Kidney epithelial cell (primary cell): ENCODE measurements at regions not wholly inside any gene's neighbourhood (a gene's known extent, or its start where the extent isn't known, plus 50 kb on each side); places are given as distances from the start of the nearest gene placed in this dataset.

Experiments used
- DNase-seq: peaks from one replicate; pipeline ENCODE4 v3.0.0-alpha.2; 2010; ENCODE audit warnings: low read depth
- H3K27me3 ChIP-seq: 2 replicates; pipeline ENCODE4 v1.6.0; 2011; ENCODE audit warnings: low read length; ENCODE audit not compliant: control insufficient read depth, insufficient read depth
- H3K36me3 ChIP-seq: 2 replicates; pipeline ENCODE4 v1.5.1; 2011; ENCODE audit warnings: low read length; ENCODE audit not compliant: control insufficient read depth, insufficient read depth
- H3K4me3 ChIP-seq: 2 replicates; pipeline ENCODE4 v1.5.1; 2011; ENCODE audit warnings: low read depth, mild to moderate bottlenecking, control low read depth, low read length
- CTCF ChIP-seq: IDR thresholded peaks from 2 replicates; pipeline ENCODE4 v1.5.1; 2011; ENCODE audit warnings: mild to moderate bottlenecking, moderate library complexity, low read length, control low read depth, inconsistent platforms; ENCODE audit not compliant: insufficient read depth, poor library complexity, severe bottlenecking

- Histone ChIP-seq H3K4me3 (no peak overlapping the region), H3K36me3 (no peaks in the 10 kb centered on the region), H3K27me3 (no peaks in the 10 kb centered on the region)
- TF ChIP-seq CTCF: no peak
- no peak for DNase-seq
These were observed 80.7 kb upstream of the WASF3 start for GRCh38 chr13:26476782-26477142.

DNA sequence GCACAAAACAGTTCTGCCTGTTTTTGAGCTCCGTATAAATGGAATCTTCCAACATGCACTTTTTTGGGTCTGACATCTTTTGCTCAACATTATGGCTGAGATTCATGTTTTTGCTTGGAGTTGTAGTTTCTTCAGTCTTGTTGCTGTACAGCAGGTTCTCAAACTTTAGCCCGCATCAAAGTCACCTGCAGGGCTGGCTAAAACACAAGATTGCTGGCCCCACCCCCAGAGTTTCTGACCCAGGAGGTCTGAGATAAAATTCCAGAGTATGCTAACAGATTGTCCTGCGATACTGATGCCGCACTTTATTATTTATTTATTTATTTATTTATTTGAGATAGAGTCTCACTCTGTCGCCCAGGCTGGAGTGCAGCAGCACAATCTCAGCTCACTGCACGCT is 79.8 kb upstream of the WASF3 start:
- no peaks in the 10 kb centered on the region for H3K27me3 ChIP-seq
- no peak for DNase-seq
- H3K36me3 ChIP-seq: no peaks in the 10 kb centered on the region
- no peak overlapping the region for H3K4me3 ChIP-seq
- TF ChIP-seq CTCF: no peak

DNA sequence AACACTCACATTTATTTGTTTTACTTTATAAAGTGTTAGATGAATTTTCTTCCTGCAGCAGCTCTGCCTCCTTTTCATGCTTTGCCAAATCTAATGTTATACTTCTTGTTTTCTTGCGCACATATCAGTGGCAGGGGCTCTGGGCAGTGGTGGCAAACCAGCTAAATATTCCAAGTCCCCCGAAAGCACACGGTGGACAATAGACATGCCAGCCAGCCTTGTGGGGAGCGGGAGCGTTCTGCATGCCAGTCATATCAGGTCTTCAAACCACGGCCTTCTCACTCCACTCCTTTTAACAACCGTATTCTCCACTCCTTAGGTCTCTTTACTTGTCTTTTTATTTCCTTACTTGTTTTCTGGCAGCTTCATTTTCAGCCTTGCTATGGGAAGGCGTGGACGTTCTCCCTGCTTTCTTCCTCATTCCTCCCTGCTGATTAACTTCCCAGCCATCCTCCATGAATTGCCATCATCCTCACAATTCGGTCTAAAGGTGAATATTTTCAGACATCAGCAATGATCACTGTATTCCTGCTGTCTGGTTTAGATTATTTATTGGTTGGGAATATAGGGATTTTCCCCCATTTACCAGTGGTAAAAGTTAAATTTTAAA is 77.1 kb upstream of the WASF3 start:
- DNase-seq: no peak

DNA sequence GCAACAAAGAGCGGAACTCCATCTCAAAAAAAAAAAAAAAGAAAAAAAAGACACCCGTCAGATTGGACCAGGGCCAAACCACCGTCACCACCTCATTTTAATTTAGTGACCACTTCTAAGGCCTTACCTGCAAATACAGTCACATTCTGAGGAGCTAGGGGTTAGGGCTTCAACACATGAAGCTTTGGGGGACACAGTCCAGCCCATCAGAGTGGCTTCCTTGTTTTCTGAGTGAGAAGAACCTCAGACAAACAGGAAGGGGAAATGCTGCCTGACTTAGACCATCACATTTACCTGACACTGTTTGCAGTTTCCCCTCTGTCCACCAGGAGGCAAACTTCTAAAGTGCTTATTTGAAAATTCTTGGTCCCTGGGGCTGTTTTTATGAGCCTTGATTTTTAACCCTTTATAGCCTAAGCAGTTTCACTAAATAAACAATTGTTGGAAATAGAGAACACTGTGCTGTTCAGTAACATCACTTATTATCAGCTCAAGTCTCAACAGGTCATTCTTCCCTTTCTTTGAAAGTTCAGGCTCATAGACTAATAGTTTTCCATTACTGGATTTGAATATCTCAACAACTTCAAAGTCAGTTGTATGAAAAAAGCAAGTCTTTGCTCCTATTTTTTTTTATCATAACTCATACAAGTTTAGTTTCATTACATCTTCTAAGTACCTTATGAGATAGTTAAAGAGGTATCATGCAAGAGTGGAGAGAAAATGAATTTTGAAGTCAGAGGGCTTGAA is 74.9 kb upstream of the WASF3 start:
- DNase-seq: no peak
- Histone ChIP-seq H3K4me3 (no peak overlapping the region), H3K36me3 (no peaks in the 10 kb centered on the region), H3K27me3 (no peaks in the 10 kb centered on the region)
- peak; percentile 88 for TF ChIP-seq CTCF

More for the DNA sequence above, 77.1 kb upstream of the WASF3 start:
- no peaks in the 10 kb centered on the region for H3K36me3 ChIP-seq
- H3K4me3 ChIP-seq: no peak overlapping the region
- TF ChIP-seq CTCF: no peak
- no peaks in the 10 kb centered on the region for H3K27me3 ChIP-seq

DNA sequence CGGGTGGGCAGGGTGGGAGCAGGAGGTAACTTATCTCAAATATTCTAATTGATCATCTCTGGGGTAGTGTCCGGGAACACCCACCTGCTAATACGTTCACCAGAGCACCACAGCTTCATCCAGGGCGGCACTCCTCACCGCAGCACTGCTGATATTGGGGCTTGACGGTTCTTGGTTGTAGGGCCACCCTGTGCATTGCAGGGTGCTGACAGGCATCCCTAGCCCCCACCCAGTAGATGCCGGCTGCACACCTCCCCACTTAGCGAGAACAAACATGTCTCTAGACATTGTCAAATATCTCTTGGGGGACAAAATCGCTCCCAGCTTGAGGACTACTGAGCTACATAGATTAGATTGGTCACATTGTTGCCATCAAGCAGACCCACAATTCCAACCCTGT is 73.9 kb upstream of the WASF3 start:
- no peak overlapping the region for H3K4me3 ChIP-seq
- no peak for TF ChIP-seq CTCF
- no peaks in the 10 kb centered on the region for H3K36me3 ChIP-seq
- H3K27me3 ChIP-seq: no peaks in the 10 kb centered on the region
- no peak for DNase-seq

DNA sequence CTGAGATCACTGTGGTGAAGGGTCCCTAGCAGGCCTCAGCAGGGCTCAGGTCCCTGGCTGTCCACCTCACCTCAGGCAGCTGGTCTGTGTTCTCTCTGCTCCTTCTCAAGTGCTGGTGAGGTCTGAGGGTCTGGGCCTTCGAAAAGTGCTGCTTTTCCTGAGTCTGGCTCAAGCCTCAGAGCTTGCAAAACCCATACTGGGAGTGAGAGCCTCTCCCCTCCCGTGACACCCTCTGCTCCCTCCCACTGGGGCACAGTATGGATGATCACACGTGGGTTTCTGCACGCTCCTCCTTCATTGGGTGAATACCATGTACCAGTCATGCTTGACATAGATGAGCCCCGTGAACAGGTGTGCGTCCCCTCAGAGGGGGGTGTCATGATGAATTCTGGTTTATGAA is 73.3 kb upstream of the WASF3 start:
- Histone ChIP-seq H3K36me3 (no peaks in the 10 kb centered on the region), H3K27me3 (no peaks in the 10 kb centered on the region), H3K4me3 (no peak overlapping the region)
- DNase-seq: no peak
- TF ChIP-seq CTCF: no peak
